ENCODE measurements at regions not wholly inside any gene's neighbourhood (a gene's known extent, or its start where the extent isn't known, plus 50 kb on each side); places are given as distances from the start of the nearest gene placed in this dataset.

- no peak overlapping the region for H3K4me3 ChIP-seq (replicated peaks in 1 of 3; ENCODE audit: insufficient read depth in 1 of 3, low read depth in 2 of 3, low read length in 3 of 3)
- intact Hi-C loops (cut with micrococcal nuclease; ENCODE audit: unreplicated experiment) (no loop called here), in situ Hi-C loops (cut with HindIII; ENCODE audit: extremely low pct_ligation_motif_present, low pct_unique_long_range_greater_than_20kb) (no loop called here)
- H4K20me1 ChIP-seq (ENCODE audit: insufficient read depth, low read length): no peaks in the 10 kb centered on the region
- DNase-seq (ENCODE audit: low spot score) (no peak), FAIRE-seq (no peak), ATAC-seq (no peak)
- no TSS peak for BruUV-seq (replicated peaks)
- H3K27me3 ChIP-seq (ENCODE audit: control insufficient read depth in 1 of 2, insufficient read depth in 2 of 2, low read length in 2 of 2): peaks cover 3 to 63% of the 10 kb centered on the region in 2 experiments
- POLR2A ChIA-PET: no interaction called here
- CTCF ChIA-PET (ENCODE audit: low intra/inter-chr PET ratio, low total read pairs): no interaction called here
- no peaks in the 10 kb centered on the region for H3K79me2 ChIP-seq (ENCODE audit: insufficient read depth, low read length)
- no peak overlapping the region for H3K27ac ChIP-seq (ENCODE audit: extremely low read length, insufficient read depth, low read length)
- H3K4me1 ChIP-seq (ENCODE audit: insufficient read depth, low read length): no peaks in the 10 kb centered on the region
- H3K4me2 ChIP-seq (ENCODE audit: low read depth, low read length): no peak overlapping the region
- no peak overlapping the region for H3K9ac ChIP-seq (ENCODE audit: insufficient read depth, low read depth, low read length)
- H2AFZ ChIP-seq (ENCODE audit: low read length): no peak overlapping the region
- H3K36me3 ChIP-seq (replicated peaks in 1 of 2; ENCODE audit: control insufficient read depth in 1 of 2, insufficient read depth in 2 of 2, low read length in 2 of 2): no peaks in the 10 kb centered on the region
- TF ChIP-seq ZNF646 (CRISPR knock-in tag; IDR thresholded peaks at IDR 0.05): no peak
- TF ChIP-seq YY1 (IDR thresholded peaks at IDR 0.05; ENCODE audit: insufficient read depth, insufficient replicate concordance, low read depth, low read length): no peak
- no peak for TF ChIP-seq MEIS2 (CRISPR knock-in tag; IDR thresholded peaks at IDR 0.05)
- no peak for TF ChIP-seq ZFY (CRISPR knock-in tag; IDR thresholded peaks at IDR 0.05)
- TF ChIP-seq PCBP2 (optimal IDR thresholded peaks at IDR 0.05; ENCODE audit: low read depth, low read length, poor library complexity, severe bottlenecking): no peak
- no peak for TF ChIP-seq YEATS2 (CRISPR knock-in tag; IDR thresholded peaks at IDR 0.05; ENCODE audit: borderline replicate concordance)
- no peak for TF ChIP-seq AGO1 (IDR thresholded peaks at IDR 0.05; ENCODE audit: low read depth, low read length, poor library complexity, severe bottlenecking)
- no peak for TF ChIP-seq SMAD1 (CRISPR knock-in tag; IDR thresholded peaks at IDR 0.05; ENCODE audit: borderline replicate concordance, low read depth)
- TF ChIP-seq ZNF788 (CRISPR knock-in tag; IDR thresholded peaks at IDR 0.05; ENCODE audit: borderline replicate concordance): no peak
- no peak for TF ChIP-seq SRSF4 (IDR thresholded peaks at IDR 0.05; ENCODE audit: low read depth, low read length, poor library complexity, severe bottlenecking)
- no peak for TF ChIP-seq ETV5 (CRISPR knock-in tag; IDR thresholded peaks at IDR 0.05; ENCODE audit: borderline replicate concordance)
- TF ChIP-seq ATF5 (CRISPR knock-in tag; IDR thresholded peaks at IDR 0.05; ENCODE audit: low read depth): no peak
- no peak for TF ChIP-seq NPAS2 (CRISPR knock-in tag; IDR thresholded peaks at IDR 0.05; ENCODE audit: borderline replicate concordance)
- TF ChIP-seq NBN (conservative IDR thresholded peaks at IDR 0.05): no peak
- no peak for TF ChIP-seq ZBTB34 (CRISPR knock-in tag; IDR thresholded peaks at IDR 0.05)
- TF ChIP-seq SNRNP70 (IDR thresholded peaks at IDR 0.05; ENCODE audit: low read depth, low read length): no peak
- WGBS (ENCODE audit: low lambda C conversion rate): 40% methylated on average over 10 of the region's 10 CpGs
- H3K9me3 ChIP-seq (ENCODE audit: low read length): no peaks in the 10 kb centered on the region
These were observed 79.5 kb downstream of the HIF1AN start for GRCh38 chr10:100615241-100615640.

Data from HepG2 (cell line).